ENCODE measurements at regions not wholly inside any gene's neighbourhood (a gene's known extent, or its start where the extent isn't known, plus 50 kb on each side); places are given as distances from the start of the nearest gene placed in this dataset.
A peak's percentile ranks its signal among the peaks of the same experiment; 100 is the strongest.

DNA sequence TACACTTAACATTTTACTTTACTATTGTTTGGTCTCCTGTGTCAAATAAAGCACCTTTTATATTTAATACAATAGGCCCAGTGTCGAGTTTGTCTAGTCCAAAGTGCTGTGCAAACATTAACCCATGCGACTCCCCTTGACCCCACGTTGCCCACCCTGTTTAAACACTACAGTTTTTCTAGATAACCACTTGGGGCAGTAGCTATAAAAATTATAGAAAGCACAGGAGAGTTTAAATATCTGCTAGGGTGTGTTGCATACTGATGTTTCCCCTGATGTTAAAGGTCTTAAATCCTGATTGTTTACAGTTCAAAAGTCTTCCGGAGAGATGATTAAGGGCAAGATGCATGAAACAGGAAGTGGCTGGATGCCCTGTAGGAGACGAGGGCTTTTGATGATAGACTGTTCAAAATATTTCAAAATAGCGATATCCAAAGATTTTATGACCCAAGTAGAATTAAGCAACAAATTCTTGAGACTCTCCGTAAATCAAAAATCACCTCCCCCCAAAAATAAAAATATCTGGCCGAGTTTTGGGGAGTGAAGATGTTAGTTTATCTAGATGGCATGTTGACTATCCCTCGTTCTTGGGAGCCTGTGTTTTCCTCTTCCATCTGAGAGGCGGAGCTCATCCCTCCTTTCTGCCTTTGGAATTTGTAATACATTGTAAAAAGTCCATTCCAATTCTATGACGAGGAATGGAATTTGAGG is 167.1 kb downstream of the FGF9 start:
- 49 to 55% methylated on average over 11 of the region's 11 CpGs for WGBS, 2 donors
- H3K4me3 ChIP-seq (ENCODE audit: low read depth, poor library complexity, severe bottlenecking): no peak overlapping the region
- TF ChIP-seq, protein P1, sequence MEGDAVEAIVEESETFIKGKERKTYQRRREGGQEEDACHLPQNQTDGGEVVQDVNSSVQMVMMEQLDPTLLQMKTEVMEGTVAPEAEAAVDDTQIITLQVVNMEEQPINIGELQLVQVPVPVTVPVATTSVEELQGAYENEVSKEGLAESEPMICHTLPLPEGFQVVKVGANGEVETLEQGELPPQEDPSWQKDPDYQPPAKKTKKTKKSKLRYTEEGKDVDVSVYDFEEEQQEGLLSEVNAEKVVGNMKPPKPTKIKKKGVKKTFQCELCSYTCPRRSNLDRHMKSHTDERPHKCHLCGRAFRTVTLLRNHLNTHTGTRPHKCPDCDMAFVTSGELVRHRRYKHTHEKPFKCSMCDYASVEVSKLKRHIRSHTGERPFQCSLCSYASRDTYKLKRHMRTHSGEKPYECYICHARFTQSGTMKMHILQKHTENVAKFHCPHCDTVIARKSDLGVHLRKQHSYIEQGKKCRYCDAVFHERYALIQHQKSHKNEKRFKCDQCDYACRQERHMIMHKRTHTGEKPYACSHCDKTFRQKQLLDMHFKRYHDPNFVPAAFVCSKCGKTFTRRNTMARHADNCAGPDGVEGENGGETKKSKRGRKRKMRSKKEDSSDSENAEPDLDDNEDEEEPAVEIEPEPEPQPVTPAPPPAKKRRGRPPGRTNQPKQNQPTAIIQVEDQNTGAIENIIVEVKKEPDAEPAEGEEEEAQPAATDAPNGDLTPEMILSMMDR (IDR thresholded peaks at IDR 0.05): no peak
- no peak for TF ChIP-seq POLR2A (IDR thresholded peaks at IDR 0.05)
- DNase-seq (ENCODE audit: low spot score in 2 of 2): peak in 1 of 2 donors; percentile 32
- intact Hi-C loops (cut with DNase I; ENCODE audit: low total_unique reads): no loop called here

DNA sequence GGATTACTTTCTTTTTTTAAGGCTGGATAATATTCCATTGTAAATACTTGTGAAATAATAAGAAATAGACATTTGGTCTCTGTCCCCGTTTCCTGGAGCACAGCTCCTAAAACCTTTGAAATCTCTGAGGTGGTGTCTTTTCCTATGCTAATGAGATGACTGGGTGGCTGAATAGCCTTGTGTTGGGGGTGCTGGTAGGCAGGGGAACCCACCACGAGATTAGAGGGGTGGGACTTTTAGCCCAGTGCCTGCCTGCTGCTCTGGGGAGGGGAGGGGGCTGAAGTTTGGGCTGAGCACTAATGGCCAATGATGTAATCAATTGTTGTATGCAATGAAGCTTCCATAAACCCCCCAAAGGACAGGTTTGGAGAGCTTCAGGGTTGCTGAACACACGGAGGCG is 175.7 kb downstream of the FGF9 start:
- TF ChIP-seq, protein P1 (IDR thresholded peaks at IDR 0.05): no peak
- no peak for TF ChIP-seq POLR2A (IDR thresholded peaks at IDR 0.05)
- intact Hi-C loops (cut with DNase I; ENCODE audit: low total_unique reads): no loop called here
- H3K4me3 ChIP-seq (ENCODE audit: low read depth, poor library complexity, severe bottlenecking): no peak overlapping the region
- WGBS, 2 donors: 70 to 71% methylated on average over 4 of the region's 4 CpGs
- DNase-seq (ENCODE audit: low spot score in 2 of 2): no peak

DNA sequence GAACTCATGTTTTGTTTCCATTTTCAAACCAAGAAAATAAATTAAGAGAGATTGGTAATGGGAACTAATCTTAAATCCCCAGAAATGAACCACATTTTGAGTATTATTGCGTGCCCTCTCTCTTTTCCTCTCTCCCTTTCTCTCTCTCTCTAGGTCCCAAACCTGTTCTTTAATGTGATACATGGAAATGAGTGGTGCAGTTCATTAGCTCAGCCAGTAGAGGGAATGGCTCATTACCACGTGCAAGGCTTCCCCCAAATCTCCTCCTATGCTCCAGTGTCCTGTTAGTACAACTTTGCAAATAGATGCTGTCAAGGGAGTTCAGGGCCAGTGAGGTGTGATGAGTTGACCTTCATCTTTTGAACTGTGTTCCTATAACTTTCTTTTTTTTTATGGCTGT is 178.4 kb downstream of the FGF9 start:
- intact Hi-C loops (cut with DNase I; ENCODE audit: low total_unique reads): no loop called here
- 40 to 43% methylated on average over 2 of the region's 2 CpGs for WGBS, 2 donors
- no peak overlapping the region for H3K4me3 ChIP-seq (ENCODE audit: low read depth, poor library complexity, severe bottlenecking)
- no peak for DNase-seq (ENCODE audit: low spot score in 2 of 2)
- TF ChIP-seq POLR2A (IDR thresholded peaks at IDR 0.05): no peak
- TF ChIP-seq, protein P1 (IDR thresholded peaks at IDR 0.05): no peak

DNA sequence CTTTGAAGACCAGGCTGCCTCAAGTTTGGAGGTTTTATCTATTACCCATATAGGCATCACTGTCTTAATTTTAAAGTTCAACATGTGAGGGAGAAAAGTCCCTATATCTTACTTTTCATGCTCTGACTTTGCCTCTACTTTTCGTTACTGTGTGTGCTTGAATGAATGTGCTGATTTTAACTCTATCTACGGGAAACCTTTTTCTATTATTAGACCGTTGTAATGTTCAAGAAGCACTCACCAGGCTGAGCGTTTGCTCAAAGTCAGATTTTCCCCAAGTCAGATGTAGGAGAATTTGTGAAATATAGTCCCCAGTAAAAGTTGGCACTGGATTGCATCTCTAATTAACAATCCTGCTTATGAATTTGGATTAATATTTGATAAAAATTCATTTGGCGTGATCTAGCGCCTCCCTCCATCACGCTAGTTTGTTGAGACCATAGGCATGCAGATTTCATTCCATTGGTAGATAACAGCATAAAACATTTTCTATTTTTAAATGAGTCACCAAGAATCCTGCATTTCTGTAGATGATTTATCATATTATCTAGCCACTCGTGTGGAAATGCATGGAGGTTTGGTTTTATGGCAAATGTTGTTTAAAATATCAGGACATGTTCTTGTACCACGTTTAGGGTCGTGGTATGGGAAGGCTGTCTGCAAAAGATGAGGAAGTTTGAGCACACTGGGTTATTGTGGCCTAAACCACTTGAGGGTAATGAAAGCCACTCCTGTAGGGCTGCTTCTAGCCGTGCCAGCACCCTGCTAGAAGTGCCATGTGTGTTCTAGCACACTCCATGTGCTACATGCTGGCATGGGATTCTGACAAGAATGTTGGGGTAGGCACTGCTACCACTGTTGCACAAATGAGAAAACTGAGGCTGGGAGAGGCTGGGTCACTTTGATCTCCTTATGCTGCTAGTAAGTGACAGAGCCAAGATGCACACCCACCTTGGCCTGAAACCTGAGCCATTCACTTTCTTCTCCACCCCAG is 179.4 kb downstream of the FGF9 start:
- WGBS, 2 donors: 67 to 76% methylated on average over 11 of the region's 11 CpGs
- no peak overlapping the region for H3K4me3 ChIP-seq (ENCODE audit: low read depth, poor library complexity, severe bottlenecking)
- TF ChIP-seq, protein P1 (IDR thresholded peaks at IDR 0.05): no peak
- TF ChIP-seq POLR2A (IDR thresholded peaks at IDR 0.05): no peak
- intact Hi-C loops (cut with DNase I; ENCODE audit: low total_unique reads): no loop called here
- no peak for DNase-seq (ENCODE audit: low spot score in 2 of 2)

DNA sequence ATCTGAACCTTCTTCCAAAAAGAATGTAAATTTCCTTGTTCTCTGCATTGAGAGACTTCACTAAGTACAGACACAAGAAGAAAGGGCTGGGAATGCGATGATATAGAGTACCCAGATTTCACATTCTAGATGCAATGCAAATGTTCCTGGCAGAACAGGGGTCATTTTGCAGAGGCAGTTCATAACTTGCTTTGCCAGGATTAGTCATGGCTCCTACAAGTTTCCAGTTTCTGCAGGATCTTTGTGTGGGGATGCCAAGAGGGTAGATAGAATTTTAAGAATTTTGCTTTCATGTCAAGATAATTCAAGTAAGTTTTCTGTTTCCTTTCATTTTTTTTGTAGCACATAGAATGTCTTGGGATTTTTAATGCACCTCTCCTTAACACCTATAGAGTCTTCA is 181.2 kb downstream of the FGF9 start:
- 36 to 40% methylated on average over 1 of the region's 1 CpG for WGBS, 2 donors
- no peak for TF ChIP-seq POLR2A (IDR thresholded peaks at IDR 0.05)
- TF ChIP-seq, protein P1 (IDR thresholded peaks at IDR 0.05): no peak
- H3K4me3 ChIP-seq (ENCODE audit: low read depth, poor library complexity, severe bottlenecking): no peak overlapping the region
- intact Hi-C loops (cut with DNase I; ENCODE audit: low total_unique reads): no loop called here
- no peak for DNase-seq (ENCODE audit: low spot score in 2 of 2)

Measured in lower leg skin (tissue), 4 donors.